Esophagus muscularis mucosa (tissue), 4 donors: ENCODE measurements at regions not wholly inside any gene's neighbourhood (a gene's known extent, or its start where the extent isn't known, plus 50 kb on each side); places are given as distances from the start of the nearest gene placed in this dataset.

ENCODE experiments used
- DNase-seq: peaks from one replicate; pipeline ENCODE4 v3.0.0-alpha.2; 2017; ENCODE audit errors: extremely low spot score
- H3K27ac ChIP-seq, 4 donors: fragments of 200-600 bp; sonication (generic); replicated peaks in 1 of 4; 1 replicate in 3 of 4; 2 replicates in 1 of 4; pipeline ENCODE4 v1.5.1; 2016 to 2019; ENCODE audit warnings: mild to moderate bottlenecking in 1 of 4
- H3K27me3 ChIP-seq, 4 donors: fragments of 200-600 bp; sonication (generic); one replicate each; pipeline versions ENCODE4 v1.5.1 to v1.6.0; 2016 to 2019
- H3K36me3 ChIP-seq, 4 donors: fragments of 200-600 bp; sonication (generic); one replicate each; pipeline ENCODE4 v1.5.1; 2016 to 2019
- H3K4me1 ChIP-seq, 4 donors: fragments of 200-600 bp; sonication (generic); one replicate each; pipeline ENCODE4 v1.5.1; 2016 to 2019
- H3K4me3 ChIP-seq, 4 donors: fragments of 200-600 bp; sonication (generic); 1 replicate in 2 of 4; 2 replicates in 2 of 4; pipeline ENCODE4 v1.5.1; 2016 to 2019; ENCODE audit warnings: mild to moderate bottlenecking in 4 of 4, moderate library complexity in 1 of 4
- H3K9me3 ChIP-seq, 4 donors: fragments of 200-600 bp; sonication (generic); 1 replicate in 3 of 4; 2 replicates in 1 of 4; pipeline ENCODE4 v1.5.1; 2016 to 2019
- EP300 ChIP-seq: sonication (generic); formaldehyde crosslinking; IDR thresholded peaks from one replicate; pipeline ENCODE4 v1.6.1; 2017; ENCODE audit warnings: antibody characterized with exemption
- POLR2A ChIP-seq: fragments of 450-650 bp; IDR thresholded peaks from one replicate; pipeline ENCODE4 v1.6.1; 2017; ENCODE audit warnings: antibody characterized with exemption, moderate library complexity, mild to moderate bottlenecking, low read depth
- POLR2AphosphoS5 ChIP-seq, 2 donors: sonication (generic); formaldehyde crosslinking; IDR thresholded peaks; one replicate each; pipeline ENCODE4 v1.6.1; 2017; ENCODE audit warnings: antibody characterized with exemption in 2 of 2
- WGBS: methylation state at CpG from one replicate; pipeline ENCODE4 v1.1.5; 2018; 5-methylcytosine and 5-hydroxymethylcytosine counted together
- intact Hi-C: fragments of 100-400 bp; cut with DNase I; formaldehyde crosslinking; loops from one replicate; pipeline ENCODE4 v1.15.1; 2023
- TF ChIP-seq, protein P1 (sequence below), 3 experiments: fragments of 200-600 bp in 2 of 3; fragments of 450-650 bp in 1 of 3; sonication (generic) in 2 of 3; IDR thresholded peaks; one replicate each; pipeline ENCODE4 v1.5.1; 2017 to 2019; ENCODE audit warnings: antibody characterized with exemption in 3 of 3, mild to moderate bottlenecking in 2 of 3, moderate library complexity in 1 of 3

- DNase-seq: no peak
- Histone ChIP-seq H3K27ac (no peak overlapping the region), H3K4me1 (no peaks in the 10 kb centered on the region), H3K27me3 (no peaks in the 10 kb centered on the region), H3K9me3 (peaks cover 0 to 3% (median 0%) of the 10 kb centered on the region in 4 donors), H3K4me3 (no peak overlapping the region), H3K36me3 (no peaks in the 10 kb centered on the region)
- intact Hi-C loops: no loop called here
- TF ChIP-seq EP300 (no peak), POLR2AphosphoS5 (IDR thresholded peaks at IDR 0.05) (no peak), POLR2A (no peak)
- TF ChIP-seq, protein P1, sequence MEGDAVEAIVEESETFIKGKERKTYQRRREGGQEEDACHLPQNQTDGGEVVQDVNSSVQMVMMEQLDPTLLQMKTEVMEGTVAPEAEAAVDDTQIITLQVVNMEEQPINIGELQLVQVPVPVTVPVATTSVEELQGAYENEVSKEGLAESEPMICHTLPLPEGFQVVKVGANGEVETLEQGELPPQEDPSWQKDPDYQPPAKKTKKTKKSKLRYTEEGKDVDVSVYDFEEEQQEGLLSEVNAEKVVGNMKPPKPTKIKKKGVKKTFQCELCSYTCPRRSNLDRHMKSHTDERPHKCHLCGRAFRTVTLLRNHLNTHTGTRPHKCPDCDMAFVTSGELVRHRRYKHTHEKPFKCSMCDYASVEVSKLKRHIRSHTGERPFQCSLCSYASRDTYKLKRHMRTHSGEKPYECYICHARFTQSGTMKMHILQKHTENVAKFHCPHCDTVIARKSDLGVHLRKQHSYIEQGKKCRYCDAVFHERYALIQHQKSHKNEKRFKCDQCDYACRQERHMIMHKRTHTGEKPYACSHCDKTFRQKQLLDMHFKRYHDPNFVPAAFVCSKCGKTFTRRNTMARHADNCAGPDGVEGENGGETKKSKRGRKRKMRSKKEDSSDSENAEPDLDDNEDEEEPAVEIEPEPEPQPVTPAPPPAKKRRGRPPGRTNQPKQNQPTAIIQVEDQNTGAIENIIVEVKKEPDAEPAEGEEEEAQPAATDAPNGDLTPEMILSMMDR (IDR thresholded peaks at IDR 0.05): no peak
Observed at GRCh38 chr4:133903029-133903428, 298.6 kb downstream of the PABPC4L start.

DNA sequence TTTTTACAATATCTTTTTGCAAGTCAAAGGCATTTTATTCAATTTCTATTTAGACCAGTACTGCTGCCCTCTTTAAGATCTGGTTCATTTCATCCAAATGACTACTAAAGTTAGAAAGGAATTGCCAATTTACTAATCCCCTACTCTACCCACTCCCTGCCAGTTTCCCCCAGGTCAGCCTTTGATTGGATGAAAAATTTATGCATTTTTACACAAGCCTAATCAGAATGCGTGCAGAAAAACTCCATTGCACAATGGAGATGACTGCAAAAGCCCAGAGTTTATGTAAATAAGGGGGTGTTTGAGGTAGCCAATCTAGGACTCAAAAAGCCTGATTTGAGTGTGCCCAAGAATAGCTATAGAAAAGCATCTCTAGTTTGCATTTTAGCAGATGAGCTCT lies 310.6 kb downstream of the PABPC4L start:
- Histone ChIP-seq H3K4me3 (no peak overlapping the region), H3K4me1 (no peaks in the 10 kb centered on the region), H3K27me3 (no peaks in the 10 kb centered on the region), H3K36me3 (no peaks in the 10 kb centered on the region), H3K27ac (no peak overlapping the region), H3K9me3 (no peaks in the 10 kb centered on the region)
- intact Hi-C loops: no loop called here
- TF ChIP-seq EP300: no peak
- TF ChIP-seq POLR2AphosphoS5 (IDR thresholded peaks at IDR 0.05): no peak
- no peak for TF ChIP-seq POLR2A
- TF ChIP-seq, protein P1 (IDR thresholded peaks at IDR 0.05): no peak
- 87% methylated on average over 1 of the region's 1 CpG for WGBS
- no peak for DNase-seq

- Histone ChIP-seq H3K27ac (no peak overlapping the region), H3K4me1 (no peaks in the 10 kb centered on the region), H3K36me3 (no peaks in the 10 kb centered on the region), H3K9me3 (no peaks in the 10 kb centered on the region), H3K27me3 (no peaks in the 10 kb centered on the region), H3K4me3 (no peak overlapping the region)
- DNase-seq: no peak
- WGBS: 64% methylated on average over 4 of the region's 4 CpGs
- TF ChIP-seq POLR2A (no peak), POLR2AphosphoS5 (IDR thresholded peaks at IDR 0.05) (no peak), EP300 (no peak)
- TF ChIP-seq, protein P1 (IDR thresholded peaks at IDR 0.05): no peak
- intact Hi-C loops: no loop called here
Observed at GRCh38 chr4:133887723-133888122, 313.9 kb downstream of the PABPC4L start.

DNA sequence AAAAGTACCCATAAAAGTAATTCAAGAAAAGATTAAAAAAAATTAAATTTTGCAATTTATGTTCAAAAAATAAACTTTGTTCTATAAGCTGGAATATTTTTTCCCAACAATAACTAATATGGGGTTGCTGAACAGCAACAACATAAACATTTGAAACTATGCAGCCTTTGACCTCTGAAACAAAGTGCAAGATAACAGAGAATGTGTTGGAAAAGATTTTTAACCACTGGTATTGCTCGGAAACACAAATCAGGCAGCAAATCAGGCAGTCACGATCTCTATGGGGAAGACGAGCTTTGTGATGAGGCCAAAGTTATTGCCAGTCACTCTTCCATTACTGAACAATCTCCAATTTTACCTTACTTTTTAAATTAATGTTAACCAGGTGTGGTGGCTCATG lies 332.1 kb downstream of the PABPC4L start:
- DNase-seq: no peak
- Histone ChIP-seq H3K9me3 (no peaks in the 10 kb centered on the region), H3K4me1 (no peaks in the 10 kb centered on the region), H3K27ac (no peak overlapping the region), H3K4me3 (no peak overlapping the region), H3K36me3 (no peaks in the 10 kb centered on the region), H3K27me3 (no peaks in the 10 kb centered on the region)
- intact Hi-C loops: no loop called here
- TF ChIP-seq EP300 (no peak), POLR2A (no peak), POLR2AphosphoS5 (IDR thresholded peaks at IDR 0.05) (no peak)
- TF ChIP-seq, protein P1 (IDR thresholded peaks at IDR 0.05): no peak
- 87% methylated on average over 3 of the region's 3 CpGs for WGBS

DNA sequence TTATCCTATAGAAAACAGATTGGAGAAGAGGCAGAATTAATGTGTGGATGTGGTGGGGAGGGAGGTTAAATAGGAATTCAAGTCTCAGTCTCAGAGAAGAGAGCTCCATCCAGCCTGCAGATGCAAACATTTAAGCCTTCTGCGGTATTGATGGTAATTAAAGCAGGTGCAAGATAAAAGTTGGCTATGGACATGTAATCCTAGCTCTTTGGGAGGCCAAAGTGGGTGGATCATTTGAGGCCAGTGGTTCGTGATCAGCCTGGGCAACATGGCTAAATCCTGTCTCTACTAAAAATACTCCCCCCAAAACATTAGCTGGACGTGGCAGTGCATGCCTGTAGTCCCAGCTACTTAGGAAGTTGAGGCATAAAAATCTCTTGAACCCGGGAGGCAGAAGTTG lies 332.7 kb downstream of the PABPC4L start:
- 83% methylated on average over 4 of the region's 4 CpGs for WGBS
- H3K36me3 ChIP-seq: no peaks in the 10 kb centered on the region
- no peak for DNase-seq
- H3K27me3 ChIP-seq: no peaks in the 10 kb centered on the region
- intact Hi-C loops: no loop called here
- no peak overlapping the region for H3K27ac ChIP-seq
- TF ChIP-seq, protein P1 (IDR thresholded peaks at IDR 0.05): no peak
- TF ChIP-seq POLR2AphosphoS5 (IDR thresholded peaks at IDR 0.05) (no peak), EP300 (no peak), POLR2A (no peak)
- no peaks in the 10 kb centered on the region for H3K4me1 ChIP-seq
- H3K9me3 ChIP-seq: no peaks in the 10 kb centered on the region
- no peak overlapping the region for H3K4me3 ChIP-seq
